GM21528 (cell line): ENCODE measurements at regions not wholly inside any gene's neighbourhood (a gene's known extent, or its start where the extent isn't known, plus 50 kb on each side); places are given as distances from the start of the nearest gene placed in this dataset.

Experiments used
- ATAC-seq: cut with Tn5 transposase; IDR thresholded peaks from one replicate; pipeline ENCODE4 v1.9.1; 2021; ENCODE audit warnings: mild to moderate bottlenecking, moderate library complexity; ENCODE audit not compliant: unreplicated experiment, low FRiP score

DNA sequence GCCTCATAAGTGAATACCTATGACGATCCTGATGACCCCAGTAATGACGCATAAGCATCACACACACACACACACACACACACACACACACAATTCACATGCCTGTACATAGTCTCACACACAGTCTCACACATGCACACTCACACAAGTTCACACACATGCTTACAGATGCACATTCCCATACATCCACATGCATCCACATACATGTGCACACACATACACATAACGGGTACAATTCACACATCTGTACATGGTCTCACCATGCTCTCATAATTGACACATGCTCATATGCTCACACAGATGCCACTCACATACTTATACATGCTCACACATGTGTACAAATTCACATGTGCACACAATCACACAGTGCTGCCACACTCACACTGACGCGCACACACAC lies 105.7 kb upstream of the VSTM2B start:
- no peak for ATAC-seq

DNA sequence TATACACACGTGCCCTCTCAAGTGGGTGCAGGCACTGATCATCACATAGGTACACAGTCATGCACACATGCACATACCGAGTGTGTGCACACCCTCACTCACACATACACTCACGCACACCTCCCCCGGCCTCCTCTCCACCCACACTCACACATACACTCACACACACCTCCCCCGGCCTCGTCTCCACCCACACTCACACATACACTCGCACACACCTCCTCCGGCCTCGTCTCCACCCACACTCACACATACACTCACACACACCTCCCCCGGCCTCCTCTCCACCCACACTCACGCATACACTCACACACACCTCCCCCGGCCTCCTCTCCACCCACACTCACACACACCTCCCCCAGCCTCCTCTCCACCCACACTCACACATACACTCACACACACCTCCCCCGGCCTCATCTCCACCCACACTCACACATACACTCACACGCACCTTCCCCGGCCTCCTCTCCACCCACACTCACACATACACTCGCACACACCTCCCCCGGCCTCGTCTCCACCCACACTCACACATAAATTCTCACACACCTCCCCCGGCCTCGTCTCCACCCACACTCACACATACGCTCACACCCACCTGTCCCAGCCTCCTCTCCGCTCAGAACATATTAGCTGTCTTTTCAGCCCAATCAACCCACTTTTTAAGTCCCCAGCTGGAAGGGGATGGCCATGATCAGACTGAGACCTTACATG lies 105.2 kb upstream of the VSTM2B start:
- no peak for ATAC-seq

DNA sequence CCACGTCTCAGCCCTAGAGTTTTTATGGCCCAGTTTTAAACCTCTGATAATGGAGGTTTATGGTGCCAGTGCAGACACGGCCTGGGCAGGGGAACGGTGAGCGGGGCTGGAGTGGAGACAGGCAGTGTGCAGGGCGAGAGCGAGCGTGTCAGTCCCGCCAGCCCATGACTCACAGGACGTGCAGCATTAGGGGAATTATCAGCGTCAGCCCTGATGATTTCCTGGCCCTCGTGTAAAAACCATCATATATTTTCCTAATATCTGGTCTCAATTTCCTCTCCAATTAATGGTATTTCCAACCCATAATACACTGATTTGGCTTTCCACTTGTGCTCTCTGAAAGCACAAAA lies 104.6 kb upstream of the VSTM2B start:
- no peak for ATAC-seq

DNA sequence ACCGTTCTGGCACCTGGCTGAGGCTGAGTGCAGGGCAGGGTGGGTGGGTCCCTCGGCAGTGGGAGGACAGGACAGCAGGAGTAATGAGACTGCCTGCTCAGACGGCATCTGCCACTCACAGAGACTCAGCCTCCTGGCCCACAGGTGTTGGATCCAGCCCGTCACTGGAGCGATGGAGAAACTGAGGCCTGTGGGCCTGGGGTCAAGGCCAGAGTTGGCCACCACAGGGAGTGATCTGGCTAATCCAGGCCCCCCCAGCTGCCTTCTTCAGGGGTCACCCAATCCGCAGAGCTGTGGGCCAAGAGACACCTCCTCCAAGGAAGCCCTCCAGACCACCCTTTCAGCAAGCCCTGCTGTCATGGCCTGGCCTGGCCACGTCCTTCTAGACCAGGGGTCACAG lies 103.7 kb upstream of the VSTM2B start:
- ATAC-seq, result no peak

DNA sequence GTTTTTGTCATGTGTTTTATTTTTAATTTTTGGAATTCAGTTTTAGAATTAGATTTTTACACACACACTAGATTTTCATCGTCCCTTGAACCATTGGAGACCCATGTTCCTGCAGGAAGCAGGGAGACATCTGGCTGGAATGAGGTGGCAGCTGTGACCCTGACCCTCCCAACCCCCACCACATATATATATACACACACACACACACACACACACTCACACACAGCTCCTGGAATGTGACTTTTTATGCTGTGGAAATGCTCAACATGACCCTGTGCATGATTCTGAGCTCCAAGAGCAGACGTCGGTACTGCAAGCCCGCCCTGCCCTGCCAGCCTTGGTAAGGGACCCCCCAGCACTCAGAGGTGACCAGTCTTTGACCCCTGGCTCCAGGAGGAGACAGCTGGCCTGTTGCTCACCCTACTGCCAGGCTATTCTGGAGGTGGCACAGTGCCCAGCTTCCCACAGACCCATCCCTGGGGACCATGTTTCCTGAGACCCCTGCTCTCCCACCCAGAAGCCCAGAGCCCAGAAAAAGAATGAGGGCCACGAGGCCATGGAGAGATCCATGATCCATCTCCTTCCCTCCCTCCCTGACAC lies 103.2 kb upstream of the VSTM2B start:
- no peak for ATAC-seq

DNA sequence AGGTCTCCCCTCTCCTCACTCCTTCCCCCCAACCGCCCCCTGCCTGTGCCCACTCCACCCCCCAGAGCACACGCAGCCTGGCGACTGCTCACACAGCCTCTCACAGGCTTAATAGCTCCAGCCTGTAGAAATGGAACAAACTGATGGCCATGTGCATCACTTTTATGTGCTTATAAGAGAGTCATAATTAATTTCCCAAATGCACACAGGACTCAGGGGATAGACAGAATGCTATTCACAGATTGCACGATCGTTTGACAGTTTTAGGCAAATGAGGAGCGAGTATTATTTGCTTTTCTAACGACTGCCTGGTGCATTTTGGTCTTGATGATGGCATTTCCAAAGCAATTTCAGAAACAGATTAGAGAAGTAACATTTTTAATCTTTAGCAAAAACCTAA lies 97.7 kb upstream of the VSTM2B start:
- no peak for ATAC-seq

DNA sequence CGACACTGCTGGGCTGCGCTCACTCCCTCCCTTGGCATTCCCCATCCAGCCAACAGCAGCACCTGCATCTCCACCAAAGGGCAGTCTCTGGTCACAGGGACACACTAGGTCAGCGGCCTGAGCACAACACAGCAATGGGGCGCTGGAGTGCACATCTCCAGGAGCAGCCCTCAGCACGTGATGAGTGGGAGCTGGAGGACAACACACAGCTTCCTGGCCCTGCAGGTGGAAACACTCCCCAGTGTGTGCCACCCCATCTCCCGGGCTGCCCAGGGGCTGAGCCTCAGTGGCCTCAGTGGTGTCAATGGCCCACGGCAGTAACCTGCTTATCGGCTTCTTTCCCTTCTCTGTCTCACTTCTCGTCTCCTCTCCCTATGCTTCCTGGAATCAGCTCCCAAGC lies 96.8 kb upstream of the VSTM2B start:
- ATAC-seq, result no peak

DNA sequence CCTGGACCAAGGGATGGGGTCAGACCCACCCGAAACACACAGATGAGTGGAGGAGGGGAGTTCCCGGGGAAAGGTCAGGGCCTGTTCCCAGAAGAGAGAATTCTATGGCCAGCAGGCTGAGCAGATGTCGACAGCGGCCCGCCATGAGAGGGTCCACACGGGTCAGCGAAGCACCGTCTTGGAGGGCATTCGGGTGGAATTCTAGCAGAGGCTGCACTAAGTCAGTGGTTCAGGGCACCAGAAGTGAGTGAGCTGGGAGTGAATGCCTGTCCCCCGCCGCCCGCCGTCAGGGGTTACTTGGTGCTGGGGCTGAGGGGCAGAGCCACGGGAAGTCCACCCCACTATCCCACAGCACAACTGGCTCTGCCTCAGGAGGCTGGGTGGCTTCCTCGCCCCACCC lies 96.2 kb upstream of the VSTM2B start:
- no peak for ATAC-seq

DNA sequence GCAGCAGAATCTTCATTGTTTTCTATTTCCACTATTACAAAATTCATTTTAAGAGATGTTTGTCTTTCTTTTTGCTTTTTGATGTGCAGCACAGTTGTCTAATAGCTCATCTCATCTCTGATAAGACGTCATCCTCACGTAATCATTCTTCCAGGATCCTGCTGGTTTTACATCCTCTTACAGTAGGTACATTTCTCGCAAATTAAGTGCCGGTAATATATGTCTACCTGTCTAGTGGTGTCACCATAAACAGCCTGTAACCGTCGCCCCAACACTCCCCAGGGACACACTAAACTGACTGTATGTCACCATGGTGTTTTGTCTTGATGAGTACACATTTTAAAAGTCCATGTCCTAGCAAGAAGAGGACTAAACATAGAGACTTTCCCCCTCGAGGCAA lies 94.5 kb upstream of the VSTM2B start:
- ATAC-seq, result no peak

DNA sequence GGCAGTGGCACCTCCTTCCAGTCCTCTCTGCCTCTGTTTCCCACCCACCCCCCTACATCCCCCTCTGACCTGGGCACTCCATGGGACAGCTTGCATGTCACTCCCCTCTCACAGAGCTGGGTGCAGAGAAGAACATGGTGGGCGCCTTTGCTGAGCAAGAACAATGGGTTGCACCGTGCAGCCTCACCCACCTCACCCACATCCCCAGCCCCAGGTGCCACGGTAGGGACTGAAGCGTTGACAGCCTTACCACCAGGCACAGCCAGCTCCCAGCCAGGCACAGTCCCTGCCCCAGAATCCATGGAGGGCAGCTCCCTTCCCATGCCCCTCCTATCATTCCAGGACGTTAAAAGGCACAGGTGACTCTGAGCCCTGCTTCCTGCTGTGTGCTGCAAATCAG lies 93.1 kb upstream of the VSTM2B start:
- ATAC-seq, result no peak

DNA sequence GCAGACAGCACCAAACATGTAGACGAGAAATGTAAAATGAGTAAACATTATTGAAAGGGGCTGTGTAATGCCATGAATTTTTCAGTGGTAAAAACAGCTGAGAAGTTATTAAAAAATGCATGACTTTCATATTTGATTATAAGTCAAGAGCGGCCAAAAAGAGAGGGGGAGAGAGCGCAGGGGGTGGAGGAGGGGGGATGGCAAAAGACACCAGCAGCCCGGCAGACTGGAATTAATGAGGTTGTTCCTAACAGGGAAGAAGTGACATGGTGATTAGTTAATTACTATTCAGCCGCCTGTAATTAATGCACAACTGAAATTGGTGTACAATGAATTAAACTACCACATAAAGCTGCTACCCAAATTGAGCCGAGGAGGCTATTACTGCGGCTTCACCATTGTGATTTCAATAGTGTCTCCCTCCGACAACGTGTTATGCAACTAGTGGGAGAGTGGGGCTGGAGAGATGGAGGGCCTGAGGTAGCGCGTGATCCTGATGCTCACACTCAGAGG lies 89.1 kb upstream of the VSTM2B start:
- no peak for ATAC-seq

DNA sequence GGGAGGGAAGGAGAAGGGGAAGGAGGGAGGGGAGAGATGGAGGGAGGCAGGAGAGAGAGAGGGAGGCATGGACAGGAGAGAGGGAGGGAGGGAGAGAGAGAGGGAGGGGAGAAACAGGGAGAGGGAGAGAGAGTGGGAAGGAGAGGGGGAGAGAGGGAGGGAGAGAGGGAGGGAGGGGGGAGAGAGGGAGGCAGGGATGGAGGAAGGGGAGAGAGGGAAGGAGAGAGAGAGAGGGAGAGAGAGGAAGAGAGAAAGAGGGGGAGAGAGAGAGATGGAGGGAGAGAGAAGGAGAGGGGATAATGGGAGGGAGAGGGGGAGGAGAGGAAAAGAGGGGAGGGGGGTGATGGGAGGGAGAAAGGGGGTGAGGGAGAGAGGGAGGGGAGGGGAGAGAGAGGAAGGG lies 86.8 kb upstream of the VSTM2B start:
- no peak for ATAC-seq

DNA sequence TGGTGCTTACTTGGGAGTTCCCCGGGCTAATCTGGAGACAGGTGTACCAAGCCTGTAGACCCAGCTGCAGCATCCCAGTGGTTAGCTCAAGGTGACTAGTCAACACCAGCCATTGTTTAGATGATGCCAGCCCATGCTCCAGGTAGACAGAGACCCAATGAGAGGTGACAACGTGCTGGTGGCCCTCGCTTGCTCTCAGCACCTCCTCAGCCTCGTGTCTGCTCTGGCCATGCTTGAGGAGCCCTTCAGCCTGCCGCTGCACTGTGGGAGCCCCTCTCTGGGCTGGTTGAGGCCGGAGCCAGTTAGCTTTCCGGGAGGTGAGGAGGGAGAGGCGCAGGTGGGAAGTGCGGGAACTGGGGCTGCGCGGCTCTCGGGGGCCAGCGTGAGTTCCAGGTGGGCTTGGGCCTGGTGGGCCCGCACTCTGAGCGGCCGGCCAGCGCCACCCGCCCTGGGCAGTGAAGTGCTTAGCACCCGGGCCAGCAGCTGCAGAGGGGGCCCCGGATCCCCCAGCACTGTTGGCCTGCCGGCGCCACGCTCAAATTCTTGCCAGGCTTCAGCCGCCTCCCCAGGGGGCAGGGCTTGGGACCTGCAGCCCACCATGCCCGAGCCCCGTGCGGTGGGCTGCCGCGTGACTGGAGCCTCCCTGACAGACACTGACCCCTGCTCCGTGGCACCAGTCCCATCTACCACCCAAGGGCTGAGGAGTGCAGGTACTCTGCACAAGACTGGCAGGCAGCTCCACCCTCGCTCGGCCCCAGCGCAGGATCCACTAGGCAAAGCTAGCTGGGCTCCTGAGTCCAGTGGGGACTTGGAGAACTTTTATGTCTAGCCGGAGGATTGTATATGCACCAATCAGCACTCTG lies 85.9 kb upstream of the VSTM2B start:
- no peak for ATAC-seq

DNA sequence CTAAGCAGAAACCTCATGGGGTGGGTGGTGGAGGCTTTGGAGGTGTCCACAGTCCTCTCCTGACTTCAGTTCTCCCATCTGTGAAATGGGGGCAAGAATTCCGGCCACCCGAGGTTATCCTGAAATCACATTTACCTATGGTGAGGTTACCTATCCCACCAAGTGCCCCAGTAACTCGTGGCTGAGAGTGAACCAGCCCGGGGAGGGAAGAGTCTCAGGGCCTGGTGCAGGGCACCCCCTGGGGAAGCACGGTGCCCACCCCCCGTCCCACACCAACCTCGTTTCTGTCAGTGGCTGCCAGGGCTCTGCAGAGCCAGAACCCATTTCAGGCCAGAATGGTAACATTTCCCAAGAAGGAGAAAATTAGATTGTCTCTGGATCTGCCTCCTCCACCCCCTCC lies 83.7 kb upstream of the VSTM2B start:
- ATAC-seq, result no peak

DNA sequence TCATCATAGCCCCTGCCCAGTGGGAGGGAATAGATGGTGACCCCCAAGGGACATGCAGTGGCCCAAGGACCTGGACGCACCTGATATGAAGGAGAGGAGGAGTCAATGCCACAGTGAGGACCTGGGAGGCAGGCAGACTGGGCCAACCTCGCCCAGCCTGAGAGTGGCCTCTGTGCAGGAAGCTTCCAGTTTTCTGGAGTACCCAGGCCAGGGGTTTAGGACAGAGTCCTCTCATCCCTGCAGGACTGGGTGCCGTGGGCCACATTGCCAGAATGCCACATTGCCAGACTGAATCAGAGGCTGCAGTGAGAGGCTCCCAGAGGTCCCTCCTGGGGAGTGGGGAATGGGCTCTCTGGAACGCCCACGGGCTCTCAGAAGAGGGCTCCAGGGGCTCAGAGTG lies 82.9 kb upstream of the VSTM2B start:
- no peak for ATAC-seq

DNA sequence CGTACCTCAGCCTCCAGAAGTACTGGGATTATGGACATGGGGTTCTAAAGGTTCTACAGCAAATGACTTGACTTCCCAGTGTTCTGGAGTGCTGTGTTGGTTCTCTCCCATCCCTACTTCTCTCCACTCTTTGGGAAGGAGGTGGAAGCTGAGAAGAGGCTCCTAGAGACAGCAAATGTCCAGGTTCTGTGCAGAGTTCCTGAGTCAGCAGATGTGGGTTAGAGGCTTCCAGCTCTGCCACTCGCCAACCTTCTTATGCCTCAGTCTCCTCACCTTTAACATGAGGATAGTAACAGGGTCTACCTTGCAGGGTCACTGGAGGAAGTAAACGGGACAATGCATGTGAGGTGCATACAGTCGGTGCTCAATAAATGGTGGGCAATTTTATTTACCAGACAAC lies 80.5 kb upstream of the VSTM2B start:
- ATAC-seq, result no peak

DNA sequence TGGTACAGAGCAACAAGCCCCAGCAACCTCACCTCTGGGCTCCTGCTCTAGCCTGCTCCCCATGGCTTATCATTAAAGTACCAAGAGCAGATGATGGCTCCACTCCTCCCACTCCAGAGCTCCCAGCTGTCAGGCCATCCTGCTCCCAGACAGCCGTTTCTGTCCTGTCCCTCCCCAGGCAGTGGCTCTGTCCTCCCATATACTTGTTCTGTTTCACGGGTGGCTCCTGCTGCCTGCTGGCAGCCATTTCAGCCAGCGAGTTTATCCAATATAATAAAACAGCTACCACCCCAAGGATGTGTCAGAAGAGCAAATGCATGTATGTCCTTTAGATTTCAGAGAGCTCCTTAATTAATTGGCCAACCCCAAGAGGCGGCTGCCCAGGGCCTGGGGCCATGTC lies 79.4 kb upstream of the VSTM2B start:
- ATAC-seq, result no peak

DNA sequence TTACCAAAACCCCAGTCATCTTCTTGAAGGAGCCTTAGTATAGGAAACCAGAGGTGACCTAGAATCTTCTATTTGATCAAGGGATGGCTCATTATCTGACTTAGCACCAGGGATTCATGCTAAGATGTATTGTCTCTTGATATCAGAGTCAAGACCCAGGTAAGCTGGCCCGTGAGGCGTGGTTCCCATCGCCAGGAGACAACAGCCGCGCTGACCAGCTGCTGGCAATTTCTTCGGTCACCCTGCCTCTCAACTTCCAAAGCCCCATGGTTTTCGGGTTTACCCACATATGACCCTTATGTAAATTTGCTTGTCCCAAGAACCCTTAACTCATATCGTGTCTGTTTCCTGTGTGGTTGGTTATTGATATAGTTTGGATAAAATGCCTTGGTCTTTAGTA lies 77.7 kb upstream of the VSTM2B start:
- no peak for ATAC-seq

DNA sequence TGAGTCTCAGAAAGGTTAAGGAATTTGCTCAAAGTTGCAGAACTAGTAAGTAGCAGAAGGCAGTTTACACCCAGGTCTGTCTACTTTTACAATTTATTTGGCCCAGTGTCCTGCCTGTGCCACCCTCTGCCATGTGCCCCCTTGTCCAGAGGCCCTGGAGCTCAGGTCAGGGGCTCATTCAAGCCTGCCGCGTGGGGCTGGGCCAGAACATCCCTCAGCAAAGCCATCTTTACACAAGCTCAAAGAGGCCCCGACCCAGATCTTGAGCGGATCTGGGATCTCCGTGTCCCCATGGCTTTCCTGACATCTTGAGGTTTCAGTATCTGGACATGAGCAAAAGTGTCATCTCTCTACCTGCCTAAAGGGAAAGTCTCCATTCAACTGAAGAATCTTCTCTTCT lies 76.4 kb upstream of the VSTM2B start:
- no peak for ATAC-seq

DNA sequence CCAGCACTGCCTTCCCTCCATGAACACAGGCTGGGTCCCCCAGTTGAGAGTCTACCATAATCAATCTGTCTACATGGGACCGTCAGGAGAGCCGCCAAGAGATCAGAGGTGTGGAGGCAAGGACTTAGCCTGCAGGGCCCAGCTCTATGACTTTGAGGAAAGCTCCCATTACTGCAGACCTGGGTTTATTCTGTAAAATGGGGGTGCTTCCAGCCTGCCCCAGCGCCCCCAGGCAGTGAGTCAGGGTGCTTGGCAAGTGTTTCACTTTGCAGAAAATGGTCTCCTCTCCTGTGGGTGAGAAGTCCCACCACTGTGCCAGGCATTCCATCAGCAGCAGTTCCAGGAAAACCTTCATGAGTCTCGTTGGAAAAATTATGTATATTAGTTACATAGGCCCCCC lies 75.5 kb upstream of the VSTM2B start:
- ATAC-seq, result no peak

DNA sequence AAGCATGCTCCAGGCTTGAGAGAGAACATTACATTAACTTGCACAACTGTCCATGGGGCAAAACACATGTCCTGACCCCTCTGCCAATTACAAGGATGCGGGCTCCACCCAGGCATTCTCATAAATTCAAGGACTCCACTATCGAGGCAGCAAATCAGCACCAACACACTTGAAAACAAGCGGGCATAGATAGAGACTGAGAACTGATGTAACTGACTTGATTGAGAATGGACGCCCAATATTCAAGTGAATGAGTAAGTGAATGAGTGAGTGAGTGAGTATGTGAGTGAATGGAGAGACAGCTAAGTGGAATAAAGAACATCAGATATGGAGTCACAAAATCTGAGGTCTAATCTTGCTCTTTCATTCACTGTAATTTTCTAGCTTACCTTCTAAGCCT lies 75.0 kb upstream of the VSTM2B start:
- no peak for ATAC-seq

DNA sequence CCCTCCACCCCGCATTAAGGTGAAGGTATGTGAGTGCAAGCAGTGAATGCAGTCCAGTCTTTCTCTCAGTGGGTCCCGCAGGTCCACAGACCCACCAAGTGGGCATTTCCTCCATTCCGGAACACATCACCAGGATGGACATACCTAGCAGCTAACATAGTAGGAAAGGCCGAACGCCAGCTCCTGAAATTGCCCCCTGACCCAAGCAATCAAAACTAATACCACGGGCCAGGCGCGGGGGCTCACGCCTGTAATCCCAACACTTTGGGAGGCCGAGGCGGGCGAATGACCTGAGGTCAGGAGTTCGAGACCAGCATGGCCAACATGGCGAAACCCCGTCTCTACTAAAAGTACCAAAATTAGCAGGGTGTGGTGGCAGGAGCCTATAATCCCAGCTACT lies 71.7 kb upstream of the VSTM2B start:
- no peak for ATAC-seq
